ENCODE measurements at regions not wholly inside any gene's neighbourhood (a gene's known extent, or its start where the extent isn't known, plus 50 kb on each side); places are given as distances from the start of the nearest gene placed in this dataset.
"Not testable (repeated sequence)": the region's sequence is repeated elsewhere in the genome, so short reads cannot be mapped to it uniquely, and the experiment has no call there.

DNA sequence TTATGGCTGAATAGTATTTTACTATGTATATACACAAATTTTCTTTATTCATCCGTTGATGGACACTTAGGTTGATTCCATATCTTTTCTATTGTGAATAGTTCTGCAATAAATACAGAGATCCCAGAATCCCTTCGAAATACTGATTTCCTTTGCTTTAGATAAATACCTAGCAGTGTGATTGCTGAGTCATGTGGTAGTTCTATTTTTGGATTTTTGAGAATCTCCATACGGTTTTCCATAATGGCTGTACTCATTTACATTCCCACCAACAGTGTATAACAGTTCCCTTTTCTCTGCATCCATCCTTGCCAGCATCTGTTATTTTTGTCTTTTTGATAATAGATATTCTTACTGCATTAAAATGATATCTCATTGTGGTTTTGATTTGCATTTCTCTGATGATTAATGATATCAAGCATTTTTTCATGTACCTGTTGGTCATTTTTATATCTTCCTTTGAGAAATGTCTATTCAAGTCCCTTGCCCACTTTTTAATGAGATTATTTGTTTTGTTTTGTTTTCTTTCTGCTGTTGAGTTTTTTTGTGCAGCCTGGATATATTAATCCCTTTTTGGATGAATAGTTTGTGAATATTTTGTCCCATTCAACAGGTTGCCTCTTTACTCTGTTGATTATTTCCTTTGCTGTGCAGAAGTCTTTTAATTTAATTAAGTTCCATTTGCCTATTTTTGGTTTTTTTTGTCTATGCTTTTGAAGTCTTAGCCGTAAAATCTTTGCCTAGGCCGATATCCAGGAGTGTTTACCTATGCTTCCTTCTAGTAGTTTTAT is 466.7 kb upstream of the TENM3 start:
- DNase-seq (ENCODE audit: low read depth in 1 of 2, low spot score in 1 of 2): no peak
- TF ChIP-seq JUND (IDR thresholded peaks at IDR 0.05; ENCODE audit: low read depth): no peak
- in situ Hi-C loops (cut with HindIII; ENCODE audit: low pct_unique_long_range_greater_than_20kb, low sequenced_read_pairs): no loop called here

- in situ Hi-C loops (cut with HindIII; ENCODE audit: low pct_unique_long_range_greater_than_20kb, low sequenced_read_pairs): no loop called here
- DNase-seq (ENCODE audit: low read depth in 1 of 2, low spot score in 1 of 2): no peak
- TF ChIP-seq JUND (IDR thresholded peaks at IDR 0.05; ENCODE audit: low read depth): no peak
These were observed 465.7 kb upstream of the TENM3 start for GRCh38 chr4:181777518-181777917.

GRCh38 chr4:181784881-181785280 is 458.3 kb upstream of the TENM3 start:
- in situ Hi-C loops (cut with HindIII; ENCODE audit: low pct_unique_long_range_greater_than_20kb, low sequenced_read_pairs): no loop called here
- DNase-seq (ENCODE audit: low read depth in 1 of 2, low spot score in 1 of 2): no peak
- no peak for TF ChIP-seq JUND (IDR thresholded peaks at IDR 0.05; ENCODE audit: low read depth)

DNA sequence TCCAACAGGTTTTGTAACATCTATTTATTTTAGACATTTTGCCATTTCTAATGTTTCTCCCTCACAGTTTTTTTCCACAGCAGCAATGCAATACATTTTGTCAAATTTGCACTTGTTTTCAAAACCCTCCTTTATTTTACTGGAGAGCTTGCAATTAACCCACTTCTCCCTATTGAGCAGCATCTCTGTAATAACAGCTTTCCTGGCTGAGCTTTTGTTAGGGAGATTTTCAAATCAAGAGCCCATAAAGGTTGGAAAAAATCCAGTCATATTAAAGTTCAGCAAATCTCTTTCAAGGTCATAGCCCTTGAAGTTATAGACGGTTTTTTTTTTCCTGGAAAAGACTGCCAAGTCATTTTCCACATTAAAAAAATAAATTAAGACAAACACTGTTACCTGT is 450.6 kb upstream of the TENM3 start:
- no peak for DNase-seq (ENCODE audit: low read depth in 1 of 2, low spot score in 1 of 2)
- TF ChIP-seq JUND (IDR thresholded peaks at IDR 0.05; ENCODE audit: low read depth): no peak
- in situ Hi-C loops (cut with HindIII; ENCODE audit: low pct_unique_long_range_greater_than_20kb, low sequenced_read_pairs): no loop called here

GRCh38 chr4:181793096-181793495 is 450.1 kb upstream of the TENM3 start:
- DNase-seq (ENCODE audit: low read depth in 1 of 2, low spot score in 1 of 2): no peak
- no peak for TF ChIP-seq JUND (IDR thresholded peaks at IDR 0.05; ENCODE audit: low read depth)

DNA sequence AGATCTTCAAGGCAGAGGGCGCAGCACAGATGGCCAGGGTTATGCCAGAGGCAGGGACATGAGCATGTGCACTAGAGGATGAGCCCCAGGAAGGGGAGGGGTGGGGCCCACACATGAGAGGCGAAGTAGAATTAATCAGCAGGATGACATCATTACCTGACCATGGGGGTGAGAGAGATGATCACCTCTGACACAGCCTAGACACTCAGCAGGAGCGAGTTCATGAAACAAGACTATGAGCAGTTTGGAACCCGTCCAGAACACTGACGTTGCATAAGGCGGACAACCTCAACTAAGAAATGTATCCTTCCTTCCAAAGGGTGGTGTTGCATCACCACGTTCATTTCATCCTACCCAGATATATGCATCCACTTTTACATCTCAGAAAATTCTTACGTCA is 446.7 kb upstream of the TENM3 start:
- TF ChIP-seq JUND (IDR thresholded peaks at IDR 0.05; ENCODE audit: low read depth): no peak
- in situ Hi-C loops (cut with HindIII; ENCODE audit: low pct_unique_long_range_greater_than_20kb, low sequenced_read_pairs): no loop called here
- DNase-seq (ENCODE audit: low read depth in 1 of 2, low spot score in 1 of 2): no peak

More at GRCh38 chr4:181793096-181793495, 450.1 kb upstream of the TENM3 start:
- in situ Hi-C loops (cut with HindIII; ENCODE audit: low pct_unique_long_range_greater_than_20kb, low sequenced_read_pairs): no loop called here

DNA sequence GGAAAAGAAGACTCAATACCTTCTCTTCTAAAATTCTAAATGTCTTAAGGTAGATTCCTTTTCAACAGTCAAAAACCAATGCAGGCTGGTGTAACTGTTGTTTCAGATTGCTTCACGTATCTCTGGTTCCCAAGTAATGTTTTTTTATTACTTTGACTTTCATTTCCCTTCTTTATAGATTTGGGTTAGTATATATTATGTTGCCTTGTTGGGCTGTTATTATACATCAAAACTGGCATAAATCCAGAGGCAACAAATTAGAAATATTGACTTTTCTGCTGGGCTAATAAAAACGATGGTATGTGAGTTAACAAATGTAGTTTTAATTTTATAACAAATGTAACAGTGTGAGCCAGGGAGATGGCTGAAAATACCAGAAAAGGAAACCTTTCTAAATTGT is 444.7 kb upstream of the TENM3 start:
- in situ Hi-C loops (cut with HindIII; ENCODE audit: low pct_unique_long_range_greater_than_20kb, low sequenced_read_pairs): no loop called here
- TF ChIP-seq JUND (IDR thresholded peaks at IDR 0.05; ENCODE audit: low read depth): no peak
- no peak for DNase-seq (ENCODE audit: low read depth in 1 of 2, low spot score in 1 of 2)

GRCh38 chr4:181799561-181800069 is 443.6 kb upstream of the TENM3 start:
- no peak for DNase-seq (ENCODE audit: low read depth in 1 of 2, low spot score in 1 of 2)
- no peak for TF ChIP-seq JUND (IDR thresholded peaks at IDR 0.05; ENCODE audit: low read depth)
- in situ Hi-C loops (cut with HindIII; ENCODE audit: low pct_unique_long_range_greater_than_20kb, low sequenced_read_pairs): no loop called here

DNA sequence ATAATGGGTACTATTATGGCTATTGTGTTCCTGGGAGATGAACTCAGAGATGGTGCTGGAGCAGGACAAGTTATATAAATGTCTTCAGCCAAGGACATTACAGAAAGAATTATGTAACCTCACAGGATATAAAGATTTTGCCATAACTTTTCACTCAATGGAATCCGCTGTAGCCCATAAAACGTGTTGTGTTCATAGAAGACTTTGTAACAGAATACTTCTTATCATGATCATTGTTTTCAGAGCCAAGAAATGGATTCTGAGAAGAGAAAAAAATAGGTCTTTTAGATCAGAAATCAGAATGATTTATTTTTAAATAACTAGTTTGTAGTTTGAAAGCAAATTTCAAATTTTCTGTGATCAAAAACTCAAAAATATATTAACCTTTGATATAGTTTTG is 441.0 kb upstream of the TENM3 start:
- no peak for DNase-seq (ENCODE audit: low read depth in 1 of 2, low spot score in 1 of 2)
- TF ChIP-seq JUND (IDR thresholded peaks at IDR 0.05; ENCODE audit: low read depth): no peak
- in situ Hi-C loops (cut with HindIII; ENCODE audit: low pct_unique_long_range_greater_than_20kb, low sequenced_read_pairs): no loop called here

GRCh38 chr4:181807771-181808170 is 435.4 kb upstream of the TENM3 start:
- in situ Hi-C loops (cut with HindIII; ENCODE audit: low pct_unique_long_range_greater_than_20kb, low sequenced_read_pairs): no loop called here
- no peak for DNase-seq (ENCODE audit: low read depth in 1 of 2, low spot score in 1 of 2)
- TF ChIP-seq JUND (IDR thresholded peaks at IDR 0.05; ENCODE audit: low read depth): no peak

DNA sequence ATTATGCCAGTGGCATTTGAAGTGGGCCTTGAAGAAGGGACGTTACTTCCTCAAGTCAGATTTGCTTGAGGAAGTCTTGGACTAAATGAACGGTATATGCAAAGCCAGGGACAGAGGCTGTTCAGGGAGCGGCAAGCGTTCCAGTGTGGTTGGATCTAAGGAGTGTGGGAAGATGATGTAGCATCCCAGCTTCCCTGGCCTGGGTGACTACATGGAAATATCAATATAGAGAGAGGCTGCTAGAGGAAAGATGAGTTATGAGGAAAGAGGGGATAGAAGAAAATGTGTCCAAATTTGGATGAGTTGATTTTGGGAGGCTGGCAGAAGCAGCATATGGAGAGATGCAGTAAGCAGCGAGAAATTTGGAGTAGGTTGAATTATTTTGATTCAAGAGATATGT is 432.5 kb upstream of the TENM3 start:
- in situ Hi-C loops (cut with HindIII; ENCODE audit: low pct_unique_long_range_greater_than_20kb, low sequenced_read_pairs): no loop called here
- DNase-seq (ENCODE audit: low read depth in 1 of 2, low spot score in 1 of 2): no peak
- no peak for TF ChIP-seq JUND (IDR thresholded peaks at IDR 0.05; ENCODE audit: low read depth)

- in situ Hi-C loops (cut with HindIII; ENCODE audit: low pct_unique_long_range_greater_than_20kb, low sequenced_read_pairs): not testable (repeated sequence)
These were observed 431.7 kb upstream of the TENM3 start for GRCh38 chr4:181811550-181811949.

GRCh38 chr4:181819946-181820345 is 423.3 kb upstream of the TENM3 start:
- TF ChIP-seq JUND (IDR thresholded peaks at IDR 0.05; ENCODE audit: low read depth): no peak
- in situ Hi-C loops (cut with HindIII; ENCODE audit: low pct_unique_long_range_greater_than_20kb, low sequenced_read_pairs): no loop called here
- no peak for DNase-seq (ENCODE audit: low read depth in 1 of 2, low spot score in 1 of 2)

More at GRCh38 chr4:181811550-181811949, 431.7 kb upstream of the TENM3 start:
- DNase-seq (ENCODE audit: low read depth in 1 of 2, low spot score in 1 of 2): not testable (repeated sequence)

GRCh38 chr4:181820553-181820952 is 422.6 kb upstream of the TENM3 start:
- in situ Hi-C loops (cut with HindIII; ENCODE audit: low pct_unique_long_range_greater_than_20kb, low sequenced_read_pairs): no loop called here
- no peak for TF ChIP-seq JUND (IDR thresholded peaks at IDR 0.05; ENCODE audit: low read depth)
- DNase-seq (ENCODE audit: low read depth in 1 of 2, low spot score in 1 of 2): peak in 1 of 2 experiments; percentile 5
